ENCODE measurements at regions not wholly inside any gene's neighbourhood (a gene's known extent, or its start where the extent isn't known, plus 50 kb on each side); places are given as distances from the start of the nearest gene placed in this dataset.
"Not testable (repeated sequence)": the region's sequence is repeated elsewhere in the genome, so short reads cannot be mapped to it uniquely, and the experiment has no call there.

- DNase-seq, result no peak
Measured at GRCh38 chr3:153830552-153830951, 290.6 kb upstream of the ARHGEF26 start.

GRCh38 chr3:153835540-153835939, 285.6 kb upstream of the ARHGEF26 start:
- DNase-seq, result no peak

GRCh38 chr3:153840487-153840886, 280.7 kb upstream of the ARHGEF26 start:
- DNase-seq, result no peak

GRCh38 chr3:153843994-153844393, 277.2 kb upstream of the ARHGEF26 start:
- DNase-seq, result no peak

GRCh38 chr3:153845311-153845710, 275.9 kb upstream of the ARHGEF26 start:
- DNase-seq, result no peak

- no peak for DNase-seq
Measured at GRCh38 chr3:153848702-153849101, 272.5 kb upstream of the ARHGEF26 start.

GRCh38 chr3:153852355-153852754, 268.8 kb upstream of the ARHGEF26 start:
- DNase-seq, result no peak

- no peak for DNase-seq
Measured at GRCh38 chr3:153853163-153853562, 268.0 kb upstream of the ARHGEF26 start.

- DNase-seq, result no peak
Measured at GRCh38 chr3:153855772-153856171, 265.4 kb upstream of the ARHGEF26 start.

GRCh38 chr3:153856932-153857331, 264.3 kb upstream of the ARHGEF26 start:
- DNase-seq, result no peak

- no peak for DNase-seq
Measured at GRCh38 chr3:153864793-153865192, 256.4 kb upstream of the ARHGEF26 start.

GRCh38 chr3:153866901-153867300, 254.3 kb upstream of the ARHGEF26 start:
- DNase-seq, result no peak

GRCh38 chr3:153874348-153874747, 246.8 kb upstream of the ARHGEF26 start:
- not testable (repeated sequence) for DNase-seq

GRCh38 chr3:153880493-153880892, 240.7 kb upstream of the ARHGEF26 start:
- DNase-seq, result no peak

GRCh38 chr3:153881201-153881600, 240.0 kb upstream of the ARHGEF26 start:
- no peak for DNase-seq

GRCh38 chr3:153885359-153885758, 235.8 kb upstream of the ARHGEF26 start:
- DNase-seq, result no peak

GRCh38 chr3:153889905-153890334, 231.3 kb upstream of the ARHGEF26 start:
- no peak for DNase-seq

GRCh38 chr3:153892126-153892525, 229.1 kb upstream of the ARHGEF26 start:
- DNase-seq, result no peak

- no peak for DNase-seq
Measured at GRCh38 chr3:153894857-153895256, 226.3 kb upstream of the ARHGEF26 start.

GRCh38 chr3:153896197-153896596, 225.0 kb upstream of the ARHGEF26 start:
- no peak for DNase-seq

- DNase-seq, result no peak
Measured at GRCh38 chr3:153897025-153897723, 224.0 kb upstream of the ARHGEF26 start.

- no peak for DNase-seq
Measured at GRCh38 chr3:153897842-153898241, 223.3 kb upstream of the ARHGEF26 start.

GRCh38 chr3:153901152-153901551, 220.0 kb upstream of the ARHGEF26 start:
- DNase-seq, result no peak

GRCh38 chr3:153901991-153902390, 219.2 kb upstream of the ARHGEF26 start:
- no peak for DNase-seq

All from renal pelvis (tissue), 1 donor.